ENCODE measurements at regions not wholly inside any gene's neighbourhood (a gene's known extent, or its start where the extent isn't known, plus 50 kb on each side); places are given as distances from the start of the nearest gene placed in this dataset.

DNA sequence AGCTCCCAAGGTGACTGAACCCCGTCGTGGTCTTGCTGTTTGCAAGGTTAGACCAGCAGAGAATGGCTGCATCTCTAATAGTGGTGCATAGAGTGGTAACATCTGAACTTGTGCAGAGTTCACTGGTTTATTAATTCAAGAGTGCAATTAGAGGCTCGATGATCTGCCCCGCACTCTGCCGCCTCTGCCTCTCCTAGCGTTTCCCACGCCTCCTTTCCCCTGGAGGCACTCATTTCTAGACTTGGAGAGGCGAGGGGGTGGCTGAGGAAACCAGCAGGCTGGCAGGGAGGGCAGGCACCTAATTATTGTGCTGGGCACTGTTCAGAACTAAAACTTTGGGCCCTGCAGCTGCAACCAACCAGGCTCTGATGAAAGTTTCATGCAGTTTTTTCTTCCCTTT, 363.5 kb upstream of the EEF2KMT start:
- TF ChIP-seq, protein P1, sequence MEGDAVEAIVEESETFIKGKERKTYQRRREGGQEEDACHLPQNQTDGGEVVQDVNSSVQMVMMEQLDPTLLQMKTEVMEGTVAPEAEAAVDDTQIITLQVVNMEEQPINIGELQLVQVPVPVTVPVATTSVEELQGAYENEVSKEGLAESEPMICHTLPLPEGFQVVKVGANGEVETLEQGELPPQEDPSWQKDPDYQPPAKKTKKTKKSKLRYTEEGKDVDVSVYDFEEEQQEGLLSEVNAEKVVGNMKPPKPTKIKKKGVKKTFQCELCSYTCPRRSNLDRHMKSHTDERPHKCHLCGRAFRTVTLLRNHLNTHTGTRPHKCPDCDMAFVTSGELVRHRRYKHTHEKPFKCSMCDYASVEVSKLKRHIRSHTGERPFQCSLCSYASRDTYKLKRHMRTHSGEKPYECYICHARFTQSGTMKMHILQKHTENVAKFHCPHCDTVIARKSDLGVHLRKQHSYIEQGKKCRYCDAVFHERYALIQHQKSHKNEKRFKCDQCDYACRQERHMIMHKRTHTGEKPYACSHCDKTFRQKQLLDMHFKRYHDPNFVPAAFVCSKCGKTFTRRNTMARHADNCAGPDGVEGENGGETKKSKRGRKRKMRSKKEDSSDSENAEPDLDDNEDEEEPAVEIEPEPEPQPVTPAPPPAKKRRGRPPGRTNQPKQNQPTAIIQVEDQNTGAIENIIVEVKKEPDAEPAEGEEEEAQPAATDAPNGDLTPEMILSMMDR (optimal IDR thresholded peaks at IDR 0.05 in 1 of 3, IDR thresholded peaks at IDR 0.05 in 1 of 3, conservative IDR thresholded peaks at IDR 0.05 in 1 of 3; ENCODE audit: extremely low read depth in 1 of 3, insufficient read depth in 2 of 3, low read length in 3 of 3) = no peak
- TF ChIP-seq EZH2 (IDR thresholded peaks at IDR 0.05; ENCODE audit: low read length) = no peak

Data from keratinocyte (primary cell).